AG20443 (cell line): ENCODE measurements at regions not wholly inside any gene's neighbourhood (a gene's known extent, or its start where the extent isn't known, plus 50 kb on each side); places are given as distances from the start of the nearest gene placed in this dataset.
A peak's percentile ranks its signal among the peaks of the same experiment; 100 is the strongest.
"Not testable (repeated sequence)": the region's sequence is repeated elsewhere in the genome, so short reads cannot be mapped to it uniquely, and the experiment has no call there.

ENCODE experiments used
- DNase-seq: peaks from one replicate; pipeline ENCODE4 v3.0.0; 2012; ENCODE audit warnings: low spot score, mixed read lengths

GRCh38 chr10:31686599-31686998 lies 242.0 kb downstream of the ARHGAP12 start:
- no peak for DNase-seq

- DNase-seq, result no peak
These were observed 244.9 kb downstream of the ARHGAP12 start for GRCh38 chr10:31683682-31684081.

- DNase-seq, result no peak
These were observed 248.7 kb downstream of the ARHGAP12 start for GRCh38 chr10:31679936-31680335.

GRCh38 chr10:31678575-31679516 lies 249.8 kb downstream of the ARHGAP12 start:
- DNase-seq, result peak; percentile 30

- no peak for DNase-seq
These were observed 250.5 kb downstream of the ARHGAP12 start for GRCh38 chr10:31678139-31678536.

- DNase-seq, result no peak
These were observed 251.2 kb downstream of the ARHGAP12 start for GRCh38 chr10:31677195-31678138.

GRCh38 chr10:31675726-31676125 lies 252.9 kb downstream of the ARHGAP12 start:
- no peak for DNase-seq

GRCh38 chr10:31669357-31669756 lies 259.3 kb downstream of the ARHGAP12 start:
- no peak for DNase-seq

GRCh38 chr10:31668326-31668725 lies 260.3 kb downstream of the ARHGAP12 start:
- DNase-seq, result no peak

- not testable (repeated sequence) for DNase-seq
These were observed 262.8 kb downstream of the ARHGAP12 start for GRCh38 chr10:31665764-31666279.

- no peak for DNase-seq
These were observed 263.8 kb downstream of the ARHGAP12 start for GRCh38 chr10:31664803-31665202.

- DNase-seq, result not testable (repeated sequence)
These were observed 264.6 kb downstream of the ARHGAP12 start for GRCh38 chr10:31664071-31664470.

- no peak for DNase-seq
These were observed 268.3 kb downstream of the ARHGAP12 start for GRCh38 chr10:31660300-31660699.

- DNase-seq, result no peak
These were observed 269.0 kb downstream of the ARHGAP12 start for GRCh38 chr10:31659665-31660064.

- no peak for DNase-seq
These were observed 271.2 kb downstream of the ARHGAP12 start for GRCh38 chr10:31657434-31657872.

GRCh38 chr10:31656851-31657433 lies 271.7 kb downstream of the ARHGAP12 start:
- no peak for DNase-seq

- DNase-seq, result no peak
These were observed 276.6 kb downstream of the ARHGAP12 start for GRCh38 chr10:31652038-31652437.

GRCh38 chr10:31650010-31650409 lies 278.6 kb downstream of the ARHGAP12 start:
- DNase-seq, result peak; percentile 88

- no peak for DNase-seq
These were observed 279.7 kb downstream of the ARHGAP12 start for GRCh38 chr10:31648966-31649365.

GRCh38 chr10:31647861-31648260 lies 280.8 kb downstream of the ARHGAP12 start:
- no peak for DNase-seq

- no peak for DNase-seq
These were observed 282.1 kb downstream of the ARHGAP12 start for GRCh38 chr10:31646519-31646918.

GRCh38 chr10:31645786-31646185 lies 282.8 kb downstream of the ARHGAP12 start:
- no peak for DNase-seq
